Heart right ventricle (tissue), 16 donors: ENCODE measurements at regions not wholly inside any gene's neighbourhood (a gene's known extent, or its start where the extent isn't known, plus 50 kb on each side); places are given as distances from the start of the nearest gene placed in this dataset.

ENCODE experiments used
- ATAC-seq, 8 donors: fragments of 200-7000 bp; cut with Tn5 transposase; one replicate each; pipeline ENCODE4 v1.9.1; 2020; ENCODE audit warnings: mild to moderate bottlenecking in 8 of 8, moderate library complexity in 8 of 8, moderate number of reproducible peaks in 1 of 8
- DNase-seq, 2 donors: peaks; one replicate each; pipeline ENCODE4 v3.0.0-alpha.2; 2020
- H3K27ac ChIP-seq, 10 donors: fragments of 200-600 bp; sonication (generic) in 2 of 10; one replicate each; pipeline versions ENCODE4 v1.5.0 to v1.8.0; 2020 to 2022; ENCODE audit warnings: mild to moderate bottlenecking in 3 of 10
- H3K27me3 ChIP-seq, 7 donors: fragments of 200-600 bp; one replicate each; pipeline ENCODE4 v1.8.0; 2021 to 2022; ENCODE audit warnings: mild to moderate bottlenecking in 2 of 7
- H3K36me3 ChIP-seq, 9 donors: fragments of 200-600 bp; sonication (generic) in 1 of 9; one replicate each; pipeline versions ENCODE4 v1.5.0 to v1.8.0; 2020 to 2022; ENCODE audit warnings: mild to moderate bottlenecking in 2 of 9
- H3K4me1 ChIP-seq, 9 donors: fragments of 200-600 bp; sonication (generic) in 1 of 9; one replicate each; pipeline versions ENCODE4 v1.5.0 to v1.8.0; 2020 to 2022; ENCODE audit warnings: mild to moderate bottlenecking in 4 of 9
- H3K4me3 ChIP-seq, 10 donors: fragments of 200-600 bp; sonication (generic) in 2 of 10; one replicate each; pipeline versions ENCODE4 v1.5.0 to v1.8.0; 2020 to 2022; ENCODE audit warnings: mild to moderate bottlenecking in 7 of 10, moderate library complexity in 2 of 10
- H3K9me3 ChIP-seq, 11 donors: fragments of 200-600 bp in 10 of 11; sonication (generic) in 2 of 11; one replicate each; pipeline versions ENCODE4 v1.5.0 to v1.8.0; 2013 to 2022; ENCODE audit warnings: mild to moderate bottlenecking in 2 of 11, control low read depth in 1 of 11, moderate library complexity in 1 of 11
- WGBS, 2 donors: extraction: QIAGEN DNeasy Blood & Tissue Kit; methylation state at CpG; one replicate each; pipeline ENCODE4 v1.1.7; 2013; ENCODE audit warnings: inconsistent platforms in 1 of 2; 5-methylcytosine and 5-hydroxymethylcytosine counted together
- intact Hi-C, 10 donors: fragments of 100-400 bp; cut with DNase I; formaldehyde crosslinking; loops; one replicate each; pipeline versions ENCODE4 v1.11.1 to v1.14.2; 2022
- TF ChIP-seq, protein P1 (sequence below), 9 donors: fragments of 200-600 bp; sonication (generic) in 2 of 9; IDR thresholded peaks; one replicate each; pipeline versions ENCODE4 v1.5.0 to v1.8.0; 2021 to 2022; ENCODE audit warnings: antibody characterized with exemption in 9 of 9, mild to moderate bottlenecking in 5 of 9, moderate library complexity in 1 of 9
- donor health status: Arrhythmogenic right ventricular cardiomyopathy.
- donor health status: ischemic (EF 13 %, LVEDD 7.1; RV severe dilation, severe dysfunction).
- donor health status: healthy with polysubstance abuse.
- donor health status: DM: no; HTN: yes; CAD: no.
- donor health status: DM: no; HTN: no; CAD: no.
- donor health status: ischemic (EF 25% LVEDD 6.9; RV normal size, moderate dysfunction).
- donor health status: ischemic (EF 25% LVEDD 5.7; RV mildly dilated, moderate dysfunction).
- donor health status: healthy.
- donor health status: DM: yes; HTN: yes; CAD: no.
- donor health status: Ischemic cardiomyopathy.
- donor health status: ischemic (EF 35%, LVEDD 5.7; RV mildly dilated, moderate dysfunction).
- donor health status: nonischemic (EF 11% LVEDD 7.7; RV severe dilation, severe dysfunction).
- donor health status: DM: yes; HTN: yes; CAD: no.
- donor health status: PGD.
- donor health status: ischemic (EF 29% LVEDD 5.4; RV normal size, mild dysfunction).
- donor health status: nonischemic (EF 23%, LVEDD 6.1; RV moderate dilation, normal function).

DNA sequence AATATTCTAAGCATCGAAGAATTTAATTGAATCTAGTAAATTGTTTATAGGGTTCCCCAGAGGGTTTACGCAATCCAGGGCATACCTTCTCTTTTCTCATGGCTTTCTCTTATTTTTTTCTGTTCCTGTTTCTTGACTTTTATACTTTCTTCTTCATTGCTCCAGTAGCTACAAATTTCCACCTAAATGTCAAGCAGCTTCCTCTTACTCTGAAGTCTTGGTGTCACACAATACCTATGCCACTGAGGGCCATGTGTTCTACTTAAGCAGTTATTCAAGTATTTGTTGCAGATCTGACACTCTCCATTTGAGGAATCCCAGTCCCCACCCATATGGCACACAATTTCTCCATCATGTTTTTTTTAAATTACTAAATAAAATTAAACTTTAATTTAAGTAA lies 343.1 kb upstream of the MBL2 start:
- Histone ChIP-seq H3K9me3 (peaks cover 0 to 32% (median 2%) of the 10 kb centered on the region in 11 donors), H3K27me3 (no peaks in the 10 kb centered on the region), H3K36me3 (no peaks in the 10 kb centered on the region), H3K4me1 (no peaks in the 10 kb centered on the region), H3K27ac (no peak overlapping the region), H3K4me3 (no peak overlapping the region)
- 94% methylated on average over 2 of the region's 2 CpGs for WGBS, 2 donors
- intact Hi-C loops, result no loop called here
- ATAC-seq (no peak), DNase-seq (no peak)
- TF ChIP-seq, protein P1, sequence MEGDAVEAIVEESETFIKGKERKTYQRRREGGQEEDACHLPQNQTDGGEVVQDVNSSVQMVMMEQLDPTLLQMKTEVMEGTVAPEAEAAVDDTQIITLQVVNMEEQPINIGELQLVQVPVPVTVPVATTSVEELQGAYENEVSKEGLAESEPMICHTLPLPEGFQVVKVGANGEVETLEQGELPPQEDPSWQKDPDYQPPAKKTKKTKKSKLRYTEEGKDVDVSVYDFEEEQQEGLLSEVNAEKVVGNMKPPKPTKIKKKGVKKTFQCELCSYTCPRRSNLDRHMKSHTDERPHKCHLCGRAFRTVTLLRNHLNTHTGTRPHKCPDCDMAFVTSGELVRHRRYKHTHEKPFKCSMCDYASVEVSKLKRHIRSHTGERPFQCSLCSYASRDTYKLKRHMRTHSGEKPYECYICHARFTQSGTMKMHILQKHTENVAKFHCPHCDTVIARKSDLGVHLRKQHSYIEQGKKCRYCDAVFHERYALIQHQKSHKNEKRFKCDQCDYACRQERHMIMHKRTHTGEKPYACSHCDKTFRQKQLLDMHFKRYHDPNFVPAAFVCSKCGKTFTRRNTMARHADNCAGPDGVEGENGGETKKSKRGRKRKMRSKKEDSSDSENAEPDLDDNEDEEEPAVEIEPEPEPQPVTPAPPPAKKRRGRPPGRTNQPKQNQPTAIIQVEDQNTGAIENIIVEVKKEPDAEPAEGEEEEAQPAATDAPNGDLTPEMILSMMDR (IDR thresholded peaks at IDR 0.05), result no peak

DNA sequence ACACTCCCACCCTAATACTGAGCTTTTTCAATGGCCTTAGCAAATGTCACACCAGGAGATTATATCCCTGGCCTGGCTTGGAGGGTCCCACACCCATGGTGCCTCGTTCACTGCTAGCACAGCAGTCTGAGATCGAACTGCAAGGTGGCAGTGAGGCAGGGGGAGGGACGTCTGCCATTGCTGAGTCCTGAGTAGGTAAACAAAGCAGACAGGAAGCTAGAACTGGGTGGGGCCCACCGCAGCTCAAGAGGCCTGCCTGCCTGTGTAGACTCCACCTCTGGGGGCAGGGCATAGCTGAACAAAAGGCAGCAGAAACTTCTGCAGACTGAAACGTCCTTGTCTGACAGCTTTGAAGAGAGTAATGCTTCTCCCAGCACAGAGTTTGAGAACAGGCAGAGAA lies 338.9 kb upstream of the MBL2 start:
- Histone ChIP-seq H3K27me3 (no peaks in the 10 kb centered on the region), H3K4me1 (no peaks in the 10 kb centered on the region), H3K36me3 (no peaks in the 10 kb centered on the region), H3K9me3 (peaks cover 0 to 19% (median under 1%) of the 10 kb centered on the region in 11 donors), H3K27ac (no peak overlapping the region), H3K4me3 (no peak overlapping the region)
- ATAC-seq, result no peak
- intact Hi-C loops, result no loop called here
- TF ChIP-seq, protein P1 (IDR thresholded peaks at IDR 0.05), result no peak
- no peak for DNase-seq
- 61 to 70% methylated on average over 5 of the region's 5 CpGs for WGBS, 2 donors

DNA sequence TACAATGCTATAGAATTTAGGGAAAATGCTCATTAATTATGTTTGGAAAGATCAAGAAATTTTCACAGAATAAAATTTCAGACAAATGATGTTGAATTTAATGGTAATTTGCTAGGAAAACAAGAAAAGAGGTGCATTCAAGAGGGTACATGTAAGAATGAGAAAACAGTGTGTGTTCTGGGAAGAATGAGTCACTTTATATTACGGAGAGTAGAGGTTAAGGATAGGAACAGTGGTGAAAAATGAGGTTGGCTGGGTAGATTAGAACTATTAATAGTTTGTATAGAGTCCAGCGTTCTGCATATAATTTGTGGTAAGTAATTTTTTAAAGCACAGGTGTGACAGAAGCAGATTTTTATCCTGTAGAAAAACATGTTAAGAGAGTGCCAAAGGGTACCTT lies 336.7 kb upstream of the MBL2 start:
- TF ChIP-seq, protein P1 (IDR thresholded peaks at IDR 0.05), result no peak
- Histone ChIP-seq H3K36me3 (no peaks in the 10 kb centered on the region), H3K27me3 (no peaks in the 10 kb centered on the region), H3K4me3 (no peak overlapping the region), H3K9me3 (peaks cover 0 to 3% (median 0%) of the 10 kb centered on the region in 11 donors), H3K27ac (no peak overlapping the region), H3K4me1 (no peaks in the 10 kb centered on the region)
- intact Hi-C loops, result no loop called here
- WGBS, 2 donors, result 60 to 69% methylated on average over 2 of the region's 2 CpGs
- no peak for DNase-seq
- no peak for ATAC-seq

DNA sequence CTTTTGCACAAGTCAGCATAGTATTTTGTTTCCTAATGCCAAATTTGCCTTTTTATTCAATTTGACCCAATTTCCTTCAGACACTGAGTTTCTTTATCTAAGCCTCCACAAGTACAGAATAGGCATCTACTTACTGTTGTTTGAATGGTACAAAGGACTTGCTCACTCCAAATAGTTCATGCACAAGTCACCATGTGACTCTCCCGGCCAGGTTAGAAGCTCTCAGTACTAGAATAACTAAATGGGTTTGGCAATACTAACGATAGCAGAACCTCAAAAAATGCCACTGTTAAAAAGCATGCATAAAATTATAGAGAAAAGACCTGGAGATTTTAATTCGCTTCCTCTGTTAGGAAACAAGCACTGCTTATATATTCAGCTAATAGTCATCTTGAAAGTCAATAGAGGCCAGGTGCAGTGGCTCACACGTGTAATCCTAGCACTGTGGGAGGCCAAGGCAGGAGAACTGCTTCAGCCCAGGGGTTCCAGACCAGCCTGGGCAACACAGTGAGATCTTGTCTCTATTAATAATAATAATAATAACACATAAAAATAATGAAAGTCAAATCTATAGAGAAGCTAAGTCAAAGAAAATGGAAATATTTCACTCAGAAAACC lies 335.8 kb upstream of the MBL2 start:
- WGBS, 2 donors, result 68 to 69% methylated on average over 4 of the region's 4 CpGs
- no peaks in the 10 kb centered on the region for H3K27me3 ChIP-seq
- no peak overlapping the region for H3K27ac ChIP-seq
- TF ChIP-seq, protein P1 (IDR thresholded peaks at IDR 0.05), result no peak
- intact Hi-C loops, result no loop called here
- H3K36me3 ChIP-seq, result no peaks in the 10 kb centered on the region
- peaks cover 0 to 9% (median 0%) of the 10 kb centered on the region in 11 donors for H3K9me3 ChIP-seq
- ATAC-seq (no peak), DNase-seq (no peak)
- no peak overlapping the region for H3K4me3 ChIP-seq
- no peaks in the 10 kb centered on the region for H3K4me1 ChIP-seq
